Vagina (tissue), 2 donors: ENCODE measurements at regions not wholly inside any gene's neighbourhood (a gene's known extent, or its start where the extent isn't known, plus 50 kb on each side); places are given as distances from the start of the nearest gene placed in this dataset.

ENCODE experiments used
- DNase-seq, 2 donors: peaks; one replicate each; pipeline ENCODE4 v3.0.0-alpha.2; 2017; ENCODE audit errors: extremely low spot score in 2 of 2
- H3K27ac ChIP-seq: fragments of 200-600 bp; sonication (generic); one replicate; pipeline ENCODE4 v1.5.1; 2019
- H3K27me3 ChIP-seq: fragments of 200-600 bp; sonication (generic); one replicate; pipeline ENCODE4 v1.5.1; 2019
- H3K36me3 ChIP-seq, 2 donors: fragments of 200-600 bp; sonication (generic); one replicate each; pipeline ENCODE4 v1.5.1; 2017 to 2019
- H3K4me1 ChIP-seq: fragments of 200-600 bp; sonication (generic); one replicate; pipeline ENCODE4 v1.5.1; 2019
- H3K4me3 ChIP-seq, 2 donors: fragments of 200-600 bp; sonication (generic); 1 replicate in 1 of 2; 2 replicates in 1 of 2; pipeline ENCODE4 v1.5.1; 2016 to 2019
- H3K9me3 ChIP-seq: fragments of 200-600 bp; sonication (generic); one replicate; pipeline ENCODE4 v1.5.1; 2019
- CTCF ChIP-seq, 3 experiments: fragments of 450-650 bp in 2 of 3; fragments of 200-600 bp in 1 of 3; sonication (generic) in 1 of 3; IDR thresholded peaks; one replicate each; pipeline ENCODE4 v1.5.1; 2017 to 2019; ENCODE audit warnings: antibody characterized with exemption in 3 of 3, mild to moderate bottlenecking in 2 of 3, moderate library complexity in 2 of 3
- POLR2A ChIP-seq, 2 donors: fragments of 450-650 bp; IDR thresholded peaks; one replicate each; pipeline ENCODE4 v1.6.1; 2017; ENCODE audit warnings: antibody characterized with exemption in 2 of 2, mild to moderate bottlenecking in 2 of 2, moderate library complexity in 2 of 2
- POLR2AphosphoS5 ChIP-seq, 2 donors: sonication (generic); formaldehyde crosslinking; IDR thresholded peaks; one replicate each; pipeline ENCODE4 v1.9.0; 2017; ENCODE audit warnings: antibody characterized with exemption in 2 of 2, mild to moderate bottlenecking in 2 of 2, low read depth in 1 of 2; ENCODE audit not compliant: insufficient read depth in 1 of 2
- intact Hi-C: fragments of 100-400 bp; cut with DNase I; formaldehyde crosslinking; loops from one replicate; pipeline ENCODE4 v1.15.1; 2023

GRCh38 chr7:153354071-153354470, 594.5 kb downstream of the ACTR3B start:
- no peak for DNase-seq
- no peaks in the 10 kb centered on the region for H3K27me3 ChIP-seq
- no peaks in the 10 kb centered on the region for H3K9me3 ChIP-seq
- H3K36me3 ChIP-seq, result no peaks in the 10 kb centered on the region
- no peak overlapping the region for H3K27ac ChIP-seq
- no peak for TF ChIP-seq CTCF (IDR thresholded peaks at IDR 0.05)
- TF ChIP-seq POLR2AphosphoS5 (IDR thresholded peaks at IDR 0.05; ENCODE audit: insufficient read depth in 1 of 2, low read depth in 1 of 2), result no peak
- TF ChIP-seq POLR2A (IDR thresholded peaks at IDR 0.05), result no peak
- H3K4me1 ChIP-seq, result no peaks in the 10 kb centered on the region
- no peak overlapping the region for H3K4me3 ChIP-seq
- intact Hi-C loops, result no loop called here

- Histone ChIP-seq H3K4me1 (no peaks in the 10 kb centered on the region), H3K9me3 (no peaks in the 10 kb centered on the region), H3K36me3 (no peaks in the 10 kb centered on the region), H3K27ac (no peak overlapping the region), H3K4me3 (no peak overlapping the region), H3K27me3 (no peaks in the 10 kb centered on the region)
- DNase-seq, result no peak
- TF ChIP-seq POLR2A (IDR thresholded peaks at IDR 0.05), result no peak
- no peak for TF ChIP-seq POLR2AphosphoS5 (IDR thresholded peaks at IDR 0.05; ENCODE audit: insufficient read depth in 1 of 2, low read depth in 1 of 2)
- no peak for TF ChIP-seq CTCF (IDR thresholded peaks at IDR 0.05)
- intact Hi-C loops, result no loop called here
Measured at GRCh38 chr7:153370092-153370491, 610.5 kb downstream of the ACTR3B start.

GRCh38 chr7:153380636-153381035, 621.1 kb downstream of the ACTR3B start:
- intact Hi-C loops, result no loop called here
- DNase-seq, result peak; percentile 61 to 72
- TF ChIP-seq POLR2AphosphoS5 (IDR thresholded peaks at IDR 0.05; ENCODE audit: insufficient read depth in 1 of 2, low read depth in 1 of 2), result no peak
- no peak for TF ChIP-seq CTCF (IDR thresholded peaks at IDR 0.05)
- no peak for TF ChIP-seq POLR2A (IDR thresholded peaks at IDR 0.05)
- peaks cover 20% of the 10 kb centered on the region for H3K4me1 ChIP-seq
- H3K36me3 ChIP-seq, result no peaks in the 10 kb centered on the region
- no peak overlapping the region for H3K4me3 ChIP-seq
- no peaks in the 10 kb centered on the region for H3K27me3 ChIP-seq
- H3K27ac ChIP-seq, result no peak overlapping the region
- H3K9me3 ChIP-seq, result no peaks in the 10 kb centered on the region

GRCh38 chr7:153381275-153382040, 621.9 kb downstream of the ACTR3B start:
- no peak overlapping the region for H3K4me3 ChIP-seq
- DNase-seq, result peak; percentile 31 to 44
- no peaks in the 10 kb centered on the region for H3K27me3 ChIP-seq
- intact Hi-C loops, result no loop called here
- H3K4me1 ChIP-seq, result peaks cover 20% of the 10 kb centered on the region
- no peak overlapping the region for H3K27ac ChIP-seq
- TF ChIP-seq CTCF (IDR thresholded peaks at IDR 0.05) (peak; percentile 41 to 53 (median 50)), POLR2A (IDR thresholded peaks at IDR 0.05) (no peak)
- H3K9me3 ChIP-seq, result no peaks in the 10 kb centered on the region
- H3K36me3 ChIP-seq, result no peaks in the 10 kb centered on the region

GRCh38 chr7:153382641-153383101, 623.1 kb downstream of the ACTR3B start:
- Histone ChIP-seq H3K36me3 (no peaks in the 10 kb centered on the region), H3K4me3 (no peak overlapping the region), H3K9me3 (no peaks in the 10 kb centered on the region), H3K27me3 (no peaks in the 10 kb centered on the region), H3K27ac (peak overlapping the region; percentile 34), H3K4me1 (peaks cover 20% of the 10 kb centered on the region)
- peak; percentile 58 to 74 for DNase-seq
- peak in 1 of 2 donors; percentile 16 for TF ChIP-seq POLR2AphosphoS5 (IDR thresholded peaks at IDR 0.05; ENCODE audit: insufficient read depth in 1 of 2, low read depth in 1 of 2)
- TF ChIP-seq CTCF (IDR thresholded peaks at IDR 0.05), result no peak
- intact Hi-C loops, result no loop called here
